WTC11 (cell line): ENCODE measurements at regions not wholly inside any gene's neighbourhood (a gene's known extent, or its start where the extent isn't known, plus 50 kb on each side); places are given as distances from the start of the nearest gene placed in this dataset.
"Not testable (repeated sequence)": the region's sequence is repeated elsewhere in the genome, so short reads cannot be mapped to it uniquely, and the experiment has no call there.

Experiments used
- TF ChIP-seq, protein P1 (sequence below): fragments of 200-600 bp; IDR thresholded peaks from 2 replicates; pipeline ENCODE4 v1.8.0; 2022; ENCODE audit warnings: antibody characterized with exemption
- TF ChIP-seq, protein P2 (sequence below): sonication (generic); formaldehyde crosslinking; IDR thresholded peaks from 2 replicates; pipeline ENCODE4 v1.8.1; 2023; ENCODE audit warnings: mild to moderate bottlenecking, missing genetic modification reagents

DNA sequence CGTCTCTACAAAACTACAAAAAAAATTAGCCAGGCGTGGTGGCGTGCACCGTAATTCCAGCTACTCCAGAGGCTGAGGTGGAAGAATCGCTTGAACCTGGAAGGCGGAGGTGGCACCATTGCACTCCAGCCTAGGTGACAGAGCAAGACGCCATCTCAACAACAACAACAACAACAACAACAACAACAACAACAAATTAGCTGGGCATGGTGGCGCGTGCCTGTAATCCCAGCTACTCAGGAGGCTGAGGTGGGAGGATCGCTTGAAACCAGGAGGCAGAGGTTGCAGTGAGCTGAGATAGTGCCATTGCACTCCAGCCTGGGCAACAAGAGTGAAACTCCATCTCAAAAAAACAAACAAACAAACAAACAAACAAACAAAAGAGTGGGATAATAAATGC is 219.9 kb upstream of the SGK1 start:
- TF ChIP-seq, protein P1, sequence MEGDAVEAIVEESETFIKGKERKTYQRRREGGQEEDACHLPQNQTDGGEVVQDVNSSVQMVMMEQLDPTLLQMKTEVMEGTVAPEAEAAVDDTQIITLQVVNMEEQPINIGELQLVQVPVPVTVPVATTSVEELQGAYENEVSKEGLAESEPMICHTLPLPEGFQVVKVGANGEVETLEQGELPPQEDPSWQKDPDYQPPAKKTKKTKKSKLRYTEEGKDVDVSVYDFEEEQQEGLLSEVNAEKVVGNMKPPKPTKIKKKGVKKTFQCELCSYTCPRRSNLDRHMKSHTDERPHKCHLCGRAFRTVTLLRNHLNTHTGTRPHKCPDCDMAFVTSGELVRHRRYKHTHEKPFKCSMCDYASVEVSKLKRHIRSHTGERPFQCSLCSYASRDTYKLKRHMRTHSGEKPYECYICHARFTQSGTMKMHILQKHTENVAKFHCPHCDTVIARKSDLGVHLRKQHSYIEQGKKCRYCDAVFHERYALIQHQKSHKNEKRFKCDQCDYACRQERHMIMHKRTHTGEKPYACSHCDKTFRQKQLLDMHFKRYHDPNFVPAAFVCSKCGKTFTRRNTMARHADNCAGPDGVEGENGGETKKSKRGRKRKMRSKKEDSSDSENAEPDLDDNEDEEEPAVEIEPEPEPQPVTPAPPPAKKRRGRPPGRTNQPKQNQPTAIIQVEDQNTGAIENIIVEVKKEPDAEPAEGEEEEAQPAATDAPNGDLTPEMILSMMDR, result not testable (repeated sequence)
- TF ChIP-seq, protein P2, sequence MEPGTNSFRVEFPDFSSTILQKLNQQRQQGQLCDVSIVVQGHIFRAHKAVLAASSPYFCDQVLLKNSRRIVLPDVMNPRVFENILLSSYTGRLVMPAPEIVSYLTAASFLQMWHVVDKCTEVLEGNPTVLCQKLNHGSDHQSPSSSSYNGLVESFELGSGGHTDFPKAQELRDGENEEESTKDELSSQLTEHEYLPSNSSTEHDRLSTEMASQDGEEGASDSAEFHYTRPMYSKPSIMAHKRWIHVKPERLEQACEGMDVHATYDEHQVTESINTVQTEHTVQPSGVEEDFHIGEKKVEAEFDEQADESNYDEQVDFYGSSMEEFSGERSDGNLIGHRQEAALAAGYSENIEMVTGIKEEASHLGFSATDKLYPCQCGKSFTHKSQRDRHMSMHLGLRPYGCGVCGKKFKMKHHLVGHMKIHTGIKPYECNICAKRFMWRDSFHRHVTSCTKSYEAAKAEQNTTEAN (CRISPR knock-in tag), result not testable (repeated sequence)
